Transverse colon (tissue), 4 donors: ENCODE measurements at regions not wholly inside any gene's neighbourhood (a gene's known extent, or its start where the extent isn't known, plus 50 kb on each side); places are given as distances from the start of the nearest gene placed in this dataset.

Experiments
- POLR2A ChIP-seq: fragments of 450-650 bp; IDR thresholded peaks from one replicate; pipeline ENCODE4 v1.6.1; 2016; ENCODE audit warnings: antibody characterized with exemption, mild to moderate bottlenecking, moderate library complexity
- POLR2AphosphoS5 ChIP-seq, 3 donors: sonication (generic); formaldehyde crosslinking; IDR thresholded peaks; one replicate each; pipeline ENCODE4 v1.6.1; 2016; ENCODE audit warnings: antibody characterized with exemption in 3 of 3
- TF ChIP-seq, protein P1 (sequence below), 5 experiments: fragments of 200-600 bp in 3 of 5; fragments of 450-650 bp in 2 of 5; sonication (generic) in 3 of 5; IDR thresholded peaks; 1 replicate in 2 of 5; 2 replicates in 3 of 5; pipeline ENCODE4 v1.5.1; 2016 to 2017; ENCODE audit warnings: antibody characterized with exemption in 5 of 5, inconsistent platforms in 3 of 5, mild to moderate bottlenecking in 2 of 5, moderate library complexity in 1 of 5

- no peak for TF ChIP-seq POLR2A
- no peak for TF ChIP-seq POLR2AphosphoS5 (IDR thresholded peaks at IDR 0.05)
- TF ChIP-seq, protein P1, sequence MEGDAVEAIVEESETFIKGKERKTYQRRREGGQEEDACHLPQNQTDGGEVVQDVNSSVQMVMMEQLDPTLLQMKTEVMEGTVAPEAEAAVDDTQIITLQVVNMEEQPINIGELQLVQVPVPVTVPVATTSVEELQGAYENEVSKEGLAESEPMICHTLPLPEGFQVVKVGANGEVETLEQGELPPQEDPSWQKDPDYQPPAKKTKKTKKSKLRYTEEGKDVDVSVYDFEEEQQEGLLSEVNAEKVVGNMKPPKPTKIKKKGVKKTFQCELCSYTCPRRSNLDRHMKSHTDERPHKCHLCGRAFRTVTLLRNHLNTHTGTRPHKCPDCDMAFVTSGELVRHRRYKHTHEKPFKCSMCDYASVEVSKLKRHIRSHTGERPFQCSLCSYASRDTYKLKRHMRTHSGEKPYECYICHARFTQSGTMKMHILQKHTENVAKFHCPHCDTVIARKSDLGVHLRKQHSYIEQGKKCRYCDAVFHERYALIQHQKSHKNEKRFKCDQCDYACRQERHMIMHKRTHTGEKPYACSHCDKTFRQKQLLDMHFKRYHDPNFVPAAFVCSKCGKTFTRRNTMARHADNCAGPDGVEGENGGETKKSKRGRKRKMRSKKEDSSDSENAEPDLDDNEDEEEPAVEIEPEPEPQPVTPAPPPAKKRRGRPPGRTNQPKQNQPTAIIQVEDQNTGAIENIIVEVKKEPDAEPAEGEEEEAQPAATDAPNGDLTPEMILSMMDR (IDR thresholded peaks at IDR 0.05), result no peak
Observed at GRCh38 chr3:181486141-181486885, 225.4 kb upstream of the SOX2 start.
